SK-N-SH treated with all-trans-retinoic acid at 6 μM for 48 hours (cell line): ENCODE measurements at regions not wholly inside any gene's neighbourhood (a gene's known extent, or its start where the extent isn't known, plus 50 kb on each side); places are given as distances from the start of the nearest gene placed in this dataset.

Source experiments
- ATAC-seq: fragments of 200-7000 bp; cut with Tn5 transposase; 3 replicates; pipeline ENCODE4 v1.9.1; 2020; ENCODE audit warnings: mild to moderate bottlenecking, moderate library complexity
- ARNTL ChIP-seq: fragments of 450-650 bp; formaldehyde crosslinking; IDR thresholded peaks from 2 replicates; pipeline ENCODE4 v1.5.0; 2020; ENCODE audit warnings: low read depth, mild to moderate bottlenecking, moderate library complexity, borderline replicate concordance
- BACH2 ChIP-seq: fragments of 250-450 bp; sonication (Bioruptor Pico); IDR thresholded peaks from 2 replicates; pipeline ENCODE4 v1.9.0; 2021; ENCODE audit warnings: mild to moderate bottlenecking, borderline replicate concordance
- CREB5 ChIP-seq: fragments of 250-450 bp; sonication (Bioruptor Pico); IDR thresholded peaks from 2 replicates; pipeline ENCODE4 v1.5.1; 2020; ENCODE audit warnings: low read depth, mild to moderate bottlenecking, moderate library complexity
- ESRRG ChIP-seq: fragments of 250-450 bp; sonication (Bioruptor Pico); IDR thresholded peaks from 2 replicates; pipeline ENCODE4 v1.6.1; 2021; ENCODE audit warnings: mild to moderate bottlenecking
- GLIS3 ChIP-seq: fragments of 250-450 bp; sonication (Bioruptor Pico); IDR thresholded peaks from 2 replicates; pipeline ENCODE4 v1.5.0; 2020; ENCODE audit warnings: mild to moderate bottlenecking, moderate library complexity
- OSR1 ChIP-seq: fragments of 250-450 bp; sonication (Bioruptor Pico); IDR thresholded peaks from 2 replicates; pipeline ENCODE4 v1.8.0; 2022; ENCODE audit warnings: moderate library complexity, mild to moderate bottlenecking, inconsistent platforms
- PATZ1 ChIP-seq: fragments of 250-450 bp; sonication (Bioruptor Pico); IDR thresholded peaks from 2 replicates; pipeline ENCODE4 v1.8.0; 2020; ENCODE audit warnings: mild to moderate bottlenecking, moderate library complexity, borderline replicate concordance
- RARB ChIP-seq: fragments of 250-450 bp; sonication (Bioruptor Pico); IDR thresholded peaks from 2 replicates; pipeline ENCODE4 v1.8.0; 2021; ENCODE audit warnings: mild to moderate bottlenecking, moderate library complexity
- SNAI2 ChIP-seq: fragments of 250-450 bp; sonication (Bioruptor Pico); IDR thresholded peaks from 2 replicates; pipeline ENCODE4 v1.5.0; 2020; ENCODE audit warnings: mild to moderate bottlenecking, moderate library complexity
- TCF4 ChIP-seq: fragments of 250-450 bp; sonication (Bioruptor Pico); IDR thresholded peaks from 2 replicates; pipeline ENCODE4 v1.8.0; 2021; ENCODE audit warnings: mild to moderate bottlenecking, moderate library complexity, borderline replicate concordance
- ZC3H10 ChIP-seq: fragments of 250-450 bp; sonication (Bioruptor Pico); IDR thresholded peaks from 2 replicates; pipeline ENCODE4 v1.5.1; 2021; ENCODE audit warnings: mild to moderate bottlenecking, moderate library complexity
- ZFP3 ChIP-seq: fragments of 250-450 bp; sonication (Bioruptor Pico); IDR thresholded peaks from 2 replicates; pipeline ENCODE4 v1.5.0; 2020; ENCODE audit warnings: mild to moderate bottlenecking, moderate library complexity
- ZFP30 ChIP-seq: fragments of 450-650 bp; formaldehyde crosslinking; IDR thresholded peaks from 2 replicates; pipeline ENCODE4 v1.5.0; 2022; ENCODE audit warnings: mild to moderate bottlenecking, moderate library complexity
- ZNF565 ChIP-seq: fragments of 450-650 bp; formaldehyde crosslinking; conservative IDR thresholded peaks from 2 replicates; pipeline ENCODE4 v1.5.0; 2020; ENCODE audit warnings: low read depth, mild to moderate bottlenecking, moderate library complexity
- ZNF70 ChIP-seq: fragments of 450-650 bp; formaldehyde crosslinking; IDR thresholded peaks from 2 replicates; pipeline ENCODE4 v1.5.0; 2020; ENCODE audit warnings: mild to moderate bottlenecking, moderate library complexity
- ZNF8 ChIP-seq: fragments of 450-650 bp; formaldehyde crosslinking; IDR thresholded peaks from 2 replicates; pipeline ENCODE4 v1.5.0; 2020; ENCODE audit warnings: mild to moderate bottlenecking, moderate library complexity
- TF ChIP-seq, protein P1 (sequence below): fragments of 250-450 bp; sonication (Bioruptor Pico); IDR thresholded peaks from 2 replicates; pipeline ENCODE4 v1.8.0; 2021; ENCODE audit warnings: low read depth, mild to moderate bottlenecking, moderate library complexity, borderline replicate concordance
- TF ChIP-seq, protein P2 (sequence below): fragments of 250-450 bp; sonication (Bioruptor Pico); IDR thresholded peaks from 2 replicates; pipeline ENCODE4 v1.5.1; 2021; ENCODE audit warnings: mild to moderate bottlenecking, moderate library complexity
- TF ChIP-seq, protein P3 (sequence below): fragments of 250-450 bp; sonication (Bioruptor Pico); IDR thresholded peaks from 2 replicates; pipeline ENCODE4 v1.5.0; 2020; ENCODE audit warnings: mild to moderate bottlenecking, moderate library complexity

DNA sequence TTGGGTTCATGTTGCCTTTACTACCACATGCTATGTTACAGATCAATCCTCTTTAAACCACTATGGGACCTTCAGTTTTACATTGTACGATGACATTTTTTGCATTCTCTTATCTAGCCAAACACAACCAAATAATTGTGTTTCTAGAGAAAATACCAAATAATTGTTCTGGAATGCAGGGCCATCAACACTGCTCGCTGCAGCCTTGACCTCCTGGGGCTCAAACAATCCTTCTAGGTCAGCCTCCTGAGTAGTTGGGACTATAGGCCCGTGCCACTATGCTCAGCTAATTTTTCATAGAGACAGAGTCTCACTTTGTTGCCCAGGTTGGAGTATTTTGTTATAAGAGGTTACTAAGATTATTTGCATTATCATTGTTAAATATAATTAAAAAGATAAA is 237.5 kb upstream of the PMFBP1 start (continued):
- TF ChIP-seq, protein P1, sequence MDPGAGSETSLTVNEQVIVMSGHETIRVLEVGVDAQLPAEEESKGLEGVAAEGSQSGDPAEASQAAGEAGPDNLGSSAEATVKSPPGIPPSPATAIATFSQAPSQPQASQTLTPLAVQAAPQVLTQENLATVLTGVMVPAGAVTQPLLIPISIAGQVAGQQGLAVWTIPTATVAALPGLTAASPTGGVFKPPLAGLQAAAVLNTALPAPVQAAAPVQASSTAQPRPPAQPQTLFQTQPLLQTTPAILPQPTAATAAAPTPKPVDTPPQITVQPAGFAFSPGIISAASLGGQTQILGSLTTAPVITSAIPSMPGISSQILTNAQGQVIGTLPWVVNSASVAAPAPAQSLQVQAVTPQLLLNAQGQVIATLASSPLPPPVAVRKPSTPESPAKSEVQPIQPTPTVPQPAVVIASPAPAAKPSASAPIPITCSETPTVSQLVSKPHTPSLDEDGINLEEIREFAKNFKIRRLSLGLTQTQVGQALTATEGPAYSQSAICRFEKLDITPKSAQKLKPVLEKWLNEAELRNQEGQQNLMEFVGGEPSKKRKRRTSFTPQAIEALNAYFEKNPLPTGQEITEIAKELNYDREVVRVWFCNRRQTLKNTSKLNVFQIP (CRISPR knock-in tag), result no peak
- no peak for TF ChIP-seq RARB (CRISPR knock-in tag)
- TF ChIP-seq, protein P2, sequence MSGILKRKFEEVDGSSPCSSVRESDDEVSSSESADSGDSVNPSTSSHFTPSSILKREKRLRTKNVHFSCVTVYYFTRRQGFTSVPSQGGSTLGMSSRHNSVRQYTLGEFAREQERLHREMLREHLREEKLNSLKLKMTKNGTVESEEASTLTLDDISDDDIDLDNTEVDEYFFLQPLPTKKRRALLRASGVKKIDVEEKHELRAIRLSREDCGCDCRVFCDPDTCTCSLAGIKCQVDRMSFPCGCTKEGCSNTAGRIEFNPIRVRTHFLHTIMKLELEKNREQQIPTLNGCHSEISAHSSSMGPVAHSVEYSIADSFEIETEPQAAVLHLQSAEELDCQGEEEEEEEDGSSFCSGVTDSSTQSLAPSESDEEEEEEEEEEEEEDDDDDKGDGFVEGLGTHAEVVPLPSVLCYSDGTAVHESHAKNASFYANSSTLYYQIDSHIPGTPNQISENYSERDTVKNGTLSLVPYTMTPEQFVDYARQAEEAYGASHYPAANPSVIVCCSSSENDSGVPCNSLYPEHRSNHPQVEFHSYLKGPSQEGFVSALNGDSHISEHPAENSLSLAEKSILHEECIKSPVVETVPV (CRISPR knock-in tag), result no peak
- TF ChIP-seq ZC3H10, result no peak

DNA sequence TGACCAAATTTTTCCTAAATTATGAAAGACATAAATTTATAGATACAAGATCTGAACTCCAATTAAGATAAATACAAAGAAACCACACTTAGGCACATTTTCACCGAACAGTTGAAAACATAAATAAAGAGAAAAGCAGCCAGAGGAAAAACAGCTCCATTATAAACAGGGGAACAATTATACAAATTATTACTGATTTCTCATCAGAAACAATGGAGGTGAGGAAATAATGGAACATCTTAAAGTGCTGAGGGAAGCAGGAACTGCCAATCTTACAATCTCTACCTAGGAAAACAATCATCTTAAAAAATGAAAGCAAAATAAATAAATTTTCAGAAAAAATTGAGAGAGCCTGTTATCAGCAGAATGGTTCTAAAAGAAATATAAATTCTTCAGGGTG is 234.4 kb upstream of the PMFBP1 start:
- no peak for ATAC-seq
- TF ChIP-seq ZNF70, result no peak
- no peak for TF ChIP-seq ZNF565 (CRISPR knock-in tag)
- TF ChIP-seq, all 23 proteins: peak for 0

- no peak for ATAC-seq
- TF ChIP-seq ZNF565 (CRISPR knock-in tag) (no peak), SNAI2 (CRISPR knock-in tag) (no peak), CREB5 (CRISPR knock-in tag) (no peak), ZNF8 (no peak), BACH2 (CRISPR knock-in tag) (no peak), ESRRG (CRISPR knock-in tag) (no peak), ZFP30 (CRISPR knock-in tag) (no peak), ZNF70 (no peak), ARNTL (CRISPR knock-in tag) (no peak)
Observed at GRCh38 chr16:72404299-72404698, 232.3 kb upstream of the PMFBP1 start.

DNA sequence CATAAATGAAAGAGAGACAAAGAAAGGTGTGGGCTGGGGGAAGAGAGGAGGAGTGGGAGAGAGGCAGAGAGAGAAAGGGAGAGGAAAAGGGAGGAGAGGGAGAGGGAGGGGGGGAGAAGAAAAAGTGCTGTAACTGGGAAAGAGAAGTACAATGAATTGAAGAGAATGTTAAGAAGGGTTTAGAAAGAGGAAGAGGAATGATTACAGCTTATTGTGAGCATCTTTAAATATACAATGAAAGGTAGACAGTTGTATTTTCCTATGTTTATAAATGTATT is 229.1 kb upstream of the PMFBP1 start:
- ATAC-seq, result no peak
- TF ChIP-seq ZC3H10, result no peak
- TF ChIP-seq TCF4 (CRISPR knock-in tag), result no peak
- no peak for TF ChIP-seq ZNF8
- no peak for TF ChIP-seq RARB (CRISPR knock-in tag)
- TF ChIP-seq ZFP3 (CRISPR knock-in tag), result no peak
- no peak for TF ChIP-seq OSR1 (CRISPR knock-in tag)
- TF ChIP-seq SNAI2 (CRISPR knock-in tag), result no peak
- TF ChIP-seq GLIS3, result no peak
- no peak for TF ChIP-seq ARNTL (CRISPR knock-in tag)
- TF ChIP-seq PATZ1 (CRISPR knock-in tag), result no peak
- TF ChIP-seq CREB5 (CRISPR knock-in tag), result no peak
- TF ChIP-seq ZFP30 (CRISPR knock-in tag), result no peak
- TF ChIP-seq, protein P3, sequence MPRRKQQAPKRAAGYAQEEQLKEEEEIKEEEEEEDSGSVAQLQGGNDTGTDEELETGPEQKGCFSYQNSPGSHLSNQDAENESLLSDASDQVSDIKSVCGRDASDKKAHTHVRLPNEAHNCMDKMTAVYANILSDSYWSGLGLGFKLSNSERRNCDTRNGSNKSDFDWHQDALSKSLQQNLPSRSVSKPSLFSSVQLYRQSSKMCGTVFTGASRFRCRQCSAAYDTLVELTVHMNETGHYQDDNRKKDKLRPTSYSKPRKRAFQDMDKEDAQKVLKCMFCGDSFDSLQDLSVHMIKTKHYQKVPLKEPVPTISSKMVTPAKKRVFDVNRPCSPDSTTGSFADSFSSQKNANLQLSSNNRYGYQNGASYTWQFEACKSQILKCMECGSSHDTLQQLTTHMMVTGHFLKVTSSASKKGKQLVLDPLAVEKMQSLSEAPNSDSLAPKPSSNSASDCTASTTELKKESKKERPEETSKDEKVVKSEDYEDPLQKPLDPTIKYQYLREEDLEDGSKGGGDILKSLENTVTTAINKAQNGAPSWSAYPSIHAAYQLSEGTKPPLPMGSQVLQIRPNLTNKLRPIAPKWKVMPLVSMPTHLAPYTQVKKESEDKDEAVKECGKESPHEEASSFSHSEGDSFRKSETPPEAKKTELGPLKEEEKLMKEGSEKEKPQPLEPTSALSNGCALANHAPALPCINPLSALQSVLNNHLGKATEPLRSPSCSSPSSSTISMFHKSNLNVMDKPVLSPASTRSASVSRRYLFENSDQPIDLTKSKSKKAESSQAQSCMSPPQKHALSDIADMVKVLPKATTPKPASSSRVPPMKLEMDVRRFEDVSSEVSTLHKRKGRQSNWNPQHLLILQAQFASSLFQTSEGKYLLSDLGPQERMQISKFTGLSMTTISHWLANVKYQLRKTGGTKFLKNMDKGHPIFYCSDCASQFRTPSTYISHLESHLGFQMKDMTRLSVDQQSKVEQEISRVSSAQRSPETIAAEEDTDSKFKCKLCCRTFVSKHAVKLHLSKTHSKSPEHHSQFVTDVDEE (CRISPR knock-in tag), result no peak
